ENCODE measurements at regions not wholly inside any gene's neighbourhood (a gene's known extent, or its start where the extent isn't known, plus 50 kb on each side); places are given as distances from the start of the nearest gene placed in this dataset.

- Histone ChIP-seq H3K27me3 (ENCODE audit: control insufficient read depth, insufficient read depth, low read length) (no peaks in the 10 kb centered on the region), H3K9ac (ENCODE audit: low read length in 3 of 3) (no peak overlapping the region), H3K4me1 (ENCODE audit: control insufficient read depth in 2 of 3, insufficient read depth in 2 of 3, low read depth in 1 of 3, low read length in 3 of 3) (no peaks in the 10 kb centered on the region), H3K36me3 (ENCODE audit: control insufficient read depth in 2 of 3, insufficient read depth in 3 of 3, low read length in 3 of 3) (no peaks in the 10 kb centered on the region), H3K27ac (ENCODE audit: low read depth in 2 of 2, low read length in 2 of 2) (no peak overlapping the region), H3K4me3 (ENCODE audit: low read length in 3 of 3) (no peak overlapping the region), H3K9me3 (ENCODE audit: control insufficient read depth in 2 of 3, insufficient read depth in 1 of 3, low read length in 3 of 3) (no peaks in the 10 kb centered on the region)
- DNase-seq = no peak
- TF ChIP-seq CTCF (IDR thresholded peaks at IDR 0.05; ENCODE audit: borderline replicate concordance, extremely low read depth, insufficient read depth) = no peak
- intact Hi-C loops (cut with DNase I) = no loop called here
- FAIRE-seq = no peak
Observed at GRCh38 chrY:21253455-21254248, 257.5 kb upstream of the RBMY1B start.

DNA sequence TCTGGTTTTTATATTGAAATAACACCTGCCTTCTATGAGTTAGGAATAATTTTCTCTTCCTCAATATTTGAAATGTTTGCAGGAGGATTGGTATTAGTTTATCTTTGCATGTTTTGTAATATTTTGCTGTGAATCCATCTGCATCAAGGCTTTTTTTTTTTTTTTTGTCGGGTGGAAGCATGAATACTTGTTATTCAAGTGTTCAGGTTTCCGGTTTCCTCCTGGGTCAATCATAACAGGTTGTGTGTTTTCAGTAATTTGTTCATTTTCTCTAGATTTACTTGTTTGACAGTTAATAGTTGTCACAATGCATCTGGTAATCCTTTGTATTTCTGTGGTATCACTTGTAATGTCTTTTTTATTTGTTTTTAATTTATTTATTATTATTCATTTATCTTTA lies 256.7 kb upstream of the RBMY1B start:
- no peaks in the 10 kb centered on the region for H3K27me3 ChIP-seq (ENCODE audit: control insufficient read depth, insufficient read depth, low read length)
- intact Hi-C loops (cut with DNase I) = no loop called here
- no peak overlapping the region for H3K9ac ChIP-seq (ENCODE audit: low read length in 3 of 3)
- FAIRE-seq (no peak), DNase-seq (no peak)
- H3K4me3 ChIP-seq (ENCODE audit: low read length in 3 of 3) = no peak overlapping the region
- no peaks in the 10 kb centered on the region for H3K36me3 ChIP-seq (ENCODE audit: control insufficient read depth in 2 of 3, insufficient read depth in 3 of 3, low read length in 3 of 3)
- H3K9me3 ChIP-seq (ENCODE audit: control insufficient read depth in 2 of 3, insufficient read depth in 1 of 3, low read length in 3 of 3) = no peaks in the 10 kb centered on the region
- no peaks in the 10 kb centered on the region for H3K4me1 ChIP-seq (ENCODE audit: control insufficient read depth in 2 of 3, insufficient read depth in 2 of 3, low read depth in 1 of 3, low read length in 3 of 3)
- H3K27ac ChIP-seq (ENCODE audit: low read depth in 2 of 2, low read length in 2 of 2) = no peak overlapping the region
- no peak for TF ChIP-seq CTCF (IDR thresholded peaks at IDR 0.05; ENCODE audit: borderline replicate concordance, extremely low read depth, insufficient read depth)

DNA sequence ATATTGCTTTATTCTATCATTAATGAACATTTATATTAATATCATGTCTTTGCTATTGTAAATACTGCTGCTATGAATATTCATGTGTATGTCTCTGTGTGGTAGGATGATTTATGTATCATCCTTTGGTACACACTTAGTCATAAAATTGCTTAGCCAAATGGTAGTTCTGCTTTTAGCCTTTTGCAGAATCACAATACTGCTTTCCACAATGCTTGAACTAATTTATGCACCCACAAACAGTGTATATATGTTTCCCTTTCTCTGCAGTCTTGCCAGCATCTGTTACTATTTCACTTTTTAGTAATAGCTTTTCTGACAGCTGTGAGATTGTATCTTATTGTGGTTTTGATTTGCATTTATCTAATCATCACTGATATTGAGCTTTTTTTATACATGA lies 254.3 kb upstream of the RBMY1B start:
- Histone ChIP-seq H3K4me1 (ENCODE audit: control insufficient read depth in 2 of 3, insufficient read depth in 2 of 3, low read depth in 1 of 3, low read length in 3 of 3) (no peaks in the 10 kb centered on the region), H3K27ac (ENCODE audit: low read depth in 2 of 2, low read length in 2 of 2) (no peak overlapping the region), H3K36me3 (ENCODE audit: control insufficient read depth in 2 of 3, insufficient read depth in 3 of 3, low read length in 3 of 3) (no peaks in the 10 kb centered on the region), H3K9me3 (ENCODE audit: control insufficient read depth in 2 of 3, insufficient read depth in 1 of 3, low read length in 3 of 3) (no peaks in the 10 kb centered on the region), H3K9ac (ENCODE audit: low read length in 3 of 3) (no peak overlapping the region), H3K27me3 (ENCODE audit: control insufficient read depth, insufficient read depth, low read length) (no peaks in the 10 kb centered on the region), H3K4me3 (ENCODE audit: low read length in 3 of 3) (no peak overlapping the region)
- no peak for TF ChIP-seq CTCF (IDR thresholded peaks at IDR 0.05; ENCODE audit: borderline replicate concordance, extremely low read depth, insufficient read depth)
- DNase-seq (no peak), FAIRE-seq (no peak)
- intact Hi-C loops (cut with DNase I) = no loop called here

DNA sequence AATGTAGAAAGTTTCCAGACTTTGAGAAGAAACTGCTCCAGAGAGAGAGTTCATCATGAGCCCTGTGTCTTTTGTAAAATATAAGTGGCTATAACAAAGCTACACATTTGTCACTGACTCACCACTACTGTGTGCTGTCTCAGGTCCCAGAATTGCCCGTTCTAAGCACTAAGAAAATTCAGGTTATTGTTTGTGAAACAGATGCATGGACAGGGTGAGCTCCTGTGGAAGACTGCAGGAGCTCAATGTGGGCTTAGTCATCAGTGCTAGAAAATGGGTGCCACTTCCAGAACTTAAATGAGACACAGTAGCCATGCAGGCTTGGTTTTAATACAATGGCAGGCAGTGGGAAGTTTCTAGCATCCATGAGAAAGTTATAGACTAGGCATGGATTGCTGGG lies 251.4 kb upstream of the RBMY1B start:
- intact Hi-C loops (cut with DNase I) = no loop called here
- no peaks in the 10 kb centered on the region for H3K27me3 ChIP-seq (ENCODE audit: control insufficient read depth, insufficient read depth, low read length)
- no peak overlapping the region for H3K9ac ChIP-seq (ENCODE audit: low read length in 3 of 3)
- DNase-seq (no peak), FAIRE-seq (no peak)
- no peaks in the 10 kb centered on the region for H3K9me3 ChIP-seq (ENCODE audit: control insufficient read depth in 2 of 3, insufficient read depth in 1 of 3, low read length in 3 of 3)
- no peak overlapping the region for H3K27ac ChIP-seq (ENCODE audit: low read depth in 2 of 2, low read length in 2 of 2)
- no peak for TF ChIP-seq CTCF (IDR thresholded peaks at IDR 0.05; ENCODE audit: borderline replicate concordance, extremely low read depth, insufficient read depth)
- no peaks in the 10 kb centered on the region for H3K36me3 ChIP-seq (ENCODE audit: control insufficient read depth in 2 of 3, insufficient read depth in 3 of 3, low read length in 3 of 3)
- H3K4me1 ChIP-seq (ENCODE audit: control insufficient read depth in 2 of 3, insufficient read depth in 2 of 3, low read depth in 1 of 3, low read length in 3 of 3) = no peaks in the 10 kb centered on the region
- no peak overlapping the region for H3K4me3 ChIP-seq (ENCODE audit: low read length in 3 of 3)
